ENCODE measurements at regions not wholly inside any gene's neighbourhood (a gene's known extent, or its start where the extent isn't known, plus 50 kb on each side); places are given as distances from the start of the nearest gene placed in this dataset.

DNA sequence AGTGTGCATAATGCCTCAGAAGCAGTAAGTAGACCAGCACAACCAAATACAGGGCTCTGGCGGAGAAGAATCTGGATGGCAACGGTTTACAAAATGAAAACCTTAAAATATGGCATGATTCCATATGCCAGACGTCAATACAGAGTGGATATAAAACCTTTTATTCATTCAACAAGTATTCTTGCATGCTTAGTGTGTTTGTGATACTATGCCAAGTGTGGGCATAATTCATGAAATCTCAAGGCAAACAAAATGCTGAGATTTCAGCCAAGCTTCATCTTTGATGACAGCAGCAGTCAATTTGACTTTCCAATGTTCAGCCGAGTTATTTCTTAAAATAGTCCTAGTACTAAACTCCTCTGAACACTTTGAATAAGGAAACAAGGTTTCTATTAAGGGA, 119.4 kb downstream of the CD24 start:
- in situ Hi-C loops (cut with HindIII; ENCODE audit: low sequenced_read_pairs), result no loop called here

DNA sequence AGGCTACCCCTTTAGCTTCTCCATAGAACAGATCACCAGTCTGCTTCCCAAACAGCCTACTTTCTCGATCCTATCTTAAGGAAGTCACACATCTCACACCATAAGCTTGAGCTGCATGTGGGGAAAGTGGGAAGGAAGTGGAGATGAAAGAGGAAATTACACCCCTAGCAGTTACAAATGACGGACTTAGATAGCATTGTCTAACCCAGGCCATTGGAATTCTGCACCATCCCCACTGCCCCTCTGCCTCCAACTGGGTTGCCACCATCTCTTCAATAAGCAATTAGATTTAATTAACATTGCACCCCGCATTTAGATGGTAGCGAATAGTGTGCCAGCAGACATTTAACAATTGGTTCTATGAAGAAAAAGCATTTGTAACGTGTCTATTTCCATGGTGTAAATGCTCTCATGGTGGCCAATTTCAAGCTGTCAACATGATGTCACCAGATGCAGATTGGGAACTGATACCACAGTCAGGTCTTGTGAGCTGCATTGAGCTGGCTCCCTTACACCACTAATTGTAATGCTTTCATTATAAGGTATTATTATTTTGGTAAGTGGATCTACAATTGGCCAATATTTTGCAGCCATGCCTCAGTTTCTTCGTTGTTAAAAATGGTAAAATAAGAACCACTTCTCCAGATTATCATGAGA, 124.7 kb downstream of the CD24 start:
- in situ Hi-C loops (cut with HindIII; ENCODE audit: low sequenced_read_pairs), result no loop called here

DNA sequence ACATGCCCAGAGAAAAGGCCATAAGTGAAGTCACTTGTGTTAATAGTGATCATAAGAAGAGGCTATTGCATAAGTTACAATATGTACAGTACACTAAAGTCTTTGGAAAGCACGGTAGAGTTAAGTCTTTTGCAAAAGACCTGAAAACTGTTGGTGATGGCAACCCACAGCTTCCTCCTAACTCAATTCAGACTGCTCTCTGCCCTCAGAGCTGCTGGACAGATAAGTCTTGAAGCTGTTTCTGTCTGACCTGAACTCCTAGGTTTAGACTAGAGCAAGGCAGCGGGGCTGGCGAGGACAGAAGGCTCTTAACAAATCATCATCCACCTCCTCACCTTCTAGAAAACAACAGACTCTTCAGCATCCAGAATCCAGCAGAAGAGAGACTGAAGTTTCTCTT, 125.4 kb downstream of the CD24 start:
- in situ Hi-C loops (cut with HindIII; ENCODE audit: low sequenced_read_pairs), result no loop called here

DNA sequence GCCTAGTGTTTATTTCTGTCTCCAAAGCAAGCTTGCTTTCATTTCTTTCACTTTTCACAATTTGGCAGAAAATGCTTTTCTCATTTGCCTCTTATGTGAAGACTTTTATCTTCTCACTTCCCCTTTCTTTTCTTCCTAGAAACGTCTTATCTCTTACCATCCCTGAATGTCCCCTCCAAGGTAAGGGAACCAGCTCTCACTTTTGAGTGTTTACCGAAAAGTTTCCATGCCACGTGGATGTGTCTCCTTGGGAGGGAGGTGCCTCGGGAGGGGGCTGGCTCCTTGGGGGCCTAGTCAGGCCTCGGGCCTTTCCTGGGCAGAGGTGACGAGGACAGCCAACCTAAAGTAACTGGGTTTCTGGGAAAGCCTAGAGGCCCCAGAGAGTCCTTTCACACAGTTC, 127.4 kb downstream of the CD24 start:
- in situ Hi-C loops (cut with HindIII; ENCODE audit: low sequenced_read_pairs), result no loop called here

DNA sequence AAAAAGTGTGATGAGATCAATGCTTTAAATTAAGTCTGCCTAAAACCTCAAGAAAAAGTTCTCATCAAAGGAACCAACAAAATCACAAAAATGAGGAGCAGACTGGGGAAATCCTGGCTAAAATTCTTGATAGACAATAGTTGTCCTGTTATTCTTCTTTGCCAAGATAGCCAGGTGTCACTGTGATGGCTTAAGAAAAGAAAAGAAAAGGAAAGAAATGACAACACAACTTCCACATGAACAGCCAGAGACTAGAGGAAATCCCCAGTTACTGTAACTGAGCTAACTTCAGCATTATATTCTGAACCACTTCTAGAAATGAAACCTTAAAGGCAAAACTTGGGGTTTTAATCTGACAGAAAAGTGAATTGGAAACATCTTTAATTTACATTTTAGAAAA, 129.6 kb downstream of the CD24 start:
- in situ Hi-C loops (cut with HindIII; ENCODE audit: low sequenced_read_pairs), result no loop called here

DNA sequence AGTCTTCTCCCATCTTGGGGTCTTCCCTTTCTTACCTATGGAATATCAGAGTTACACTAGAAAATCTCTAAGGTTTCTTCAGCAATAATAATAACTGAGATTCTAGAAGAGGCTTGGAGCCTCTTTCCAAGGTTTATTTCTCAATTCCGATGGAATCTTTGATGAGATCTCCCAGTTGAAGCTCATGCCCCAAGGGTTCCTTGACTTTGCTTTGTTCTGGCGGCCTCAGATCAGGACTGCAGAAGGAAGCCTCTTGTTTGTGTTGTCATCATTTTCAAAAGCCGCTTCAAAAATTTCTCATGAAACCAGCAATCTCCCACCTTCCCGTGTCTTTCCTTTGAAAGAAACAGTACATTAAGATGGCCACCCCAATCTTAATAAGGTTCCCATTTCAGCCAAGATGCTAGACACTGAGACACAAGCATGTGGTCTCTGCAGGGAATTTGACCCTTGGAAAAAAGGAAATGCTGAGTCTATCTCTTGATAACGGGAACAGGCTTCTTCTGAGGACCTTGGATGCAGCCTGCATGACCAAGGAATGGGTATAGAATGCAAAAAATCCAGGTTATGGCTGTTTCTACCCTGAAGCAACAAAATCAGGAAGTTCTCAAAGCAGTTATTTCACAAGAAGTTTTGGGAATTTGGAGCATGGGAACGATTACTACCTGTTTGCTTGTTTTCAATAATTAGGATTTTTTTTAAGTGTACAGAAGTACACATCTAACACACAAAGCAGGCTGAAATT, 141.6 kb downstream of the CD24 start:
- in situ Hi-C loops (cut with HindIII; ENCODE audit: low sequenced_read_pairs), result no loop called here

DNA sequence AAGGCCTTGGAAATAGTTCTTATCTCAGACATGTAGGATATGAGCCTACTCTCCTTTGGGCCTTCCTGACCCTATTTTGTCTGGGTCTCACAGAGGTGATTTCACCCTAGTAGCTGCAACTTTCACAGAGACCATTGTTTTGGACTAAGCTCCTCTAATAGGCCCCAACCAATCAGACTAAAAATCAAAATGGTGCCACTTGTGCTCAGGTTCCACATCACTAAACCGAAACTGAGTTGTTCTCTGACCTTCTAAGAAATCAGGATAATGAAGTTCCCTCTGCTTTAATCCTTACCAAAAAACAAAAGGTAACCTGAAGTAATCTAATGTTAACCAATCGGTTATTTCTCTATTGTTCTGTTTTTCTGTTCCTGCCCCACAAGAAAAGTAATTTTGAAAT, 143.6 kb downstream of the CD24 start:
- in situ Hi-C loops (cut with HindIII; ENCODE audit: low sequenced_read_pairs), result no loop called here

DNA sequence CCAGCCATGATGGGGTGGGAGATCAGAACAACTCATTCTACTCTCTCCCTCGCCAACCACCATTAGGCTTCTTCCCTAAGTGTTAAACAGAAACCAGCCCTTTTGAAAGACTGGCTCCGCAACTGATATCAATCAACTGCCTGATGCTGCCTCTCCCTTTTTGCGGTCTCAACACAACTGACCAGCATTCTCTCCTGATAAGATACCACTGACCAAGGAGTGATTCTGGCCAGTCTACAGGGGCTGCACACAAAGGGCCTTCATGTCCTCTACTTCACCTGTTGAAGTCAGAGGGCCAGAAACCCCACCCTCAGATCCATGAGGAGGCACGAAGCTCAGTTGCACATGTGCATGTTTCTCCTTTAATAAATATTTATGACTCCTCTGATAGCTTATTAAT, 145.1 kb downstream of the CD24 start:
- in situ Hi-C loops (cut with HindIII; ENCODE audit: low sequenced_read_pairs), result no loop called here

DNA sequence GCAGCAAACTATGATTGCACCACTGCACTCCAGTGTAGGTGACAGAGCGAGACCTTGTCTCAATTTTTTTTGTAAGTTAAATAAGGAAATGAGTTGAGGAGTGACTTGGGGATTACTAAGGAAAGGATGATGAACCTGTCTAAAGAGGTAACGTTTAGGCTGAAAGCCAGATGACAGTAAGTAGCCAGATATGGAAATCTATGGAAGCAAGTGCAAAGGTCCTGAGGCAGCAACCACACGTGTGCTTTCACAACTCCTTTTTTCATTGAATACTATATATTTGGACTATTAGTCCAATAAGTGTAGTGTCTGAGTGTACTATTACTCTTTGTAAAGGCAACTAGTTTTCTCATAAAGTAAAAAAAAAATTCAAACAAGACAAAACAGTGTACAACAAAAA, 147.4 kb downstream of the CD24 start:
- in situ Hi-C loops (cut with HindIII; ENCODE audit: low sequenced_read_pairs), result no loop called here

DNA sequence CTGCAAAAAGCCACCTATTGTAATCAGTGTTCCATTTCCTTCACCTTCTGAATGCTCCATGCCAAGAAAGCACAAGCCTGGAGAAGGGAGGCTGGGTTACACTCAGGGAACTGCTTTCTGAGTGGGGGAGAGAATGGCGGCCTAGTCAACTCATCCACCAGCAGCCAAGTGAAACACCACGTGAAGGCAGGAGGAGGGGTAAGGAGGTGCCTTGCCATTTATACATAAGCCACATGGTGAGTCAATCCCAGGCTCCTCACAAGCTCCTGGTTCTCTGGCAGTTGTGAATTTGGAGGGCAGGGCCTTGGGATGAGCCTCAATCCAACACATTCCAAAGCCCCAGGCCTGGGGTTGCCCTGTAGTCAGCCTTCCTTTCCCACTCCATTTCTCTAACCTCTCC, 149.4 kb downstream of the CD24 start:
- in situ Hi-C loops (cut with HindIII; ENCODE audit: low sequenced_read_pairs), result no loop called here

DNA sequence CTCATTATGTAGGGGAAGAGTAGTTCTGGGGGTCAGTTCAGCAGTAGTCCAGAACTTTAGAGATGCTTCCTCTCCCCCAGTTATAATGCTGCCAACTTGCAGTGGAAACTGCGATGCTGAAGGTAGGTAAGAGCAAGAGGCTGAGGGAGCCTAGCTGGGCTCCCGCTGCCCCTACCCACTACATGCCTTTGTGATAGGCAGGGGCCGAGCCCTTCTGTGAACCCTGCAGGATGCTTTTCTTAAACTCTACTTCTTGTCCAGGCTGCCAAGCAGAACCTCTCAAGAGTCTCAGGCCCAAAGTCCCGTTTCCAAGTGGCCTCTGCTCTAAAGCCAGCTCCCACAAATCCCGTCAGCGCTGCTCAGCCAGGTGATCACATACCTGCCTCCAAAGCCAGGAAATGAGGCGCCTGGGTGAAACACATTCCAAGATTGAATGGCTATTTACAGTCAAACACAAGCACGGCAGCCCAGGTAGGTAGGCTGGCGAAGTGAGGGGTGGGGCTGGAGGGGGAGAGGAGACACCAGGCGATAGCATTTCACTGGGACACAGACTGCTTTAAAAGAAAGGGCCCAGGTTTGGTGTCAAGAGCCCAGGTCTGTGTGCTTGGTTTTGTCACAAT, 150.7 kb downstream of the CD24 start:
- in situ Hi-C loops (cut with HindIII; ENCODE audit: low sequenced_read_pairs), result no loop called here

DNA sequence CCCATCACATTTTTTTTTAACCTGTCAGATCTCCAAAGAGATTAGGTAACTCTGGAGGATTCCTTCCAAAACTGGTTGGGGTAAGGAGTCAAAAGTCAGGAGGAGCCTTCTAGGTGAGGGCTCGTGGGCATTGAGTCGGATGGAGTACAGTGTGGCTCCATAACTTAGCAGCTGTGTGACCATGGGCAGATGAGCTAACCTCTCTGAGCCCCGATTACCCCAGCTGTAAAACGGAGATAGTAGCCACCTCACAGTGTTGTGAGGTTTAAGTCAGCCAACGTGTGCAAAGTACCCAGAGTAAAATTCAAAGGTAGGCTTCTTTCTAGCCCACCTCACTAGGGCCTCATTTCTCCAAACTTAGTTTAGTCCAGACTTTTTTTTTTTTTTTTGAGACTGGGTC, 151.5 kb downstream of the CD24 start:
- in situ Hi-C loops (cut with HindIII; ENCODE audit: low sequenced_read_pairs), result no loop called here

DNA sequence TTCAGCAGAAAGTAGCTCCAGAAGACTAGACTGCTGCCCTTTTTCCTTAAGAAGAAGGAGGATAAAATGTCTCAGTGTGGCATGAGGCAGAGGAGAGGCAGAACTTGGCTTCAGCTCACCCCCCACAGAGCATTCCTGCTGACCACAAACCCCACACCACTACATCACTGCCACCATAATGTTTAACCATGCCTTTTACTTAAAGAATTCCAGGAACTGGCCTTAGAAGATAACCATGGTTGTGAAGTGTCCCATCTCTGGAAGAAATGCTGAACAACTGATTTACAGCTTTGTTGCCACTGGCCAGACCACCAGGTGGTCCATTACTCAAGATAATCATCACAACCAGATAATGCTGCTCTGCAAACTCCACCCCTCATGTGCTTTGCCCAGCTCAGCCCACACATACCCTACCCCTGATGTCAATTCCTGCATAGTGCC, 154.1 kb downstream of the CD24 start:
- in situ Hi-C loops (cut with HindIII; ENCODE audit: low sequenced_read_pairs), result no loop called here

DNA sequence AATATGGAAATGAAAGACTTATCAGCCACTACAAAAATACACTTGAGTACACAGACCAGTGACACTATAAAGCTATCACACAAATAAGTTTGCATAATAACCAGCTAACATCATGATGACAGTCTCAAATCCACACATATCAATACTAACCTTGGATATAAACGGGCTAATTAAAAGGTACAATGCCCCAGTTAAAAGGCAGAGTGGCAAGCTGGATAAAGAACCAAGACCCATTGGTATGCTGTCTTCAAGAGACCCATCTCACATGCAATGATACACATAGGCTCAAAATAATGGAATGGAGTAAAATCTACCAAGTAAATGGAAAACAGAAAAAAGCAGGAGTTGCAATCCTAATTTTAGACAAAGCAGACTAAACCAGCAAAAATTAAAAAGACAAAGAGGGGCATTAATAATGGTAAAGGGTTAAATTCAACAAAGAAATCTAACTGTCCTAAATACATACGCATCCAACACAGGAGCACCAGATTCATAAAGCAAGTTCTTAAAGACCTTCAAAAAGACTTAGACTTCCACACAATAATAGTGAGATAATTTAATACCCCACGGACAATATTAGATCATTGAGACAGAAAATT, 163.3 kb downstream of the CD24 start:
- in situ Hi-C loops (cut with HindIII; ENCODE audit: low sequenced_read_pairs), result no loop called here

DNA sequence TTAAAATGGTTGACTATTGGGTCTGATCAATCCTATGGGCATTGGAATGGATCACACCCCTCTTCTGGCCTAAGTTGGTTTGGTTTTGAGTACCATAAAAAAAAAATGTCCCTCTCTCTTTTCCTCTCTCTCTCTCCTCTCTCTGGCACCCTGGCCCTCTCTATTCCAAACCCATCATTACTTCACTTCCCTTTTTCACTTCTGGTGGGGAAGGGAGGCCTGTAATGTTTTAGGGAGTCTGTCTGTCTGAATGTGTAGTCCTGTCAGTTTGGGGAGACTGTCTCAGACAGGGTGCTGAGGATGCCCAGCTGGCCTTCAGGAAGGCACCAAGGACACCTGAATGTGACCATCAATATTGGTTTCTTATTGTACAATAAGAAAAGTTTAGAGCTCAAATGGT, 165.8 kb downstream of the CD24 start:
- in situ Hi-C loops (cut with HindIII; ENCODE audit: low sequenced_read_pairs), result loop anchor here (10.0 kb wide), 1 partner anchor 126 kb away; no protein-coding TSS in a partner anchor

DNA sequence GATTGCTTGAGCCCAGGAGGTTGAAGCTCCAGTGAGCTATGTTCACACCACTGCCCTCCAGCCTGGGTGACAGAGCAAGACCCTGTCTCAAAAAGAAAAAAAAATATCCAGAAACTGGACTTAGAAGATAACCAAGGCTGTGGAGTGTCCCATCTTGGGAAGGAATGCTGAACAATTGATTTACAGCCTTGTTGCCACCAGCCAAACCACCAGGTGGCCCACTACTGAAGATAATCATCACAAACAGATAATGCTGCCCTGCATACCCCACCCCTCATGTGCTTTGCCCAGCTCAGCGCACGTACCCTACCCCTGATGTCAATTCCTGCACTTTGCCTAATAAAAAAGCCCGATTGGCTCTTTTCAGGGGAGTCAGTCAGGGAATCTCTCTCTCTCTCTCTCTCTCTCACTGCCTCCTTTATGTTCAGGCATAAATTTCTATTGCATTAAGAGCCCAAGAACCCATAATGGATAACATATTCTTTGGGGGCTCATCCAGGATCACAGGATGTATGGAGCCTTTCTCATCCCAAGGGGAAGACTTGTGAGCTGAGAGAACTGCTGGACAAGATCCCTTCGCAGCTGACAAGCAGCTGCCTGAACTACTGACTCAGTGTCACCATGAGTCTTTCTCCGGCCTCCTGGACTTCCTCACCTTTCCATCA, 166.4 kb downstream of the CD24 start:
- in situ Hi-C loops (cut with HindIII; ENCODE audit: low sequenced_read_pairs), result loop anchor here (10.0 kb wide), 1 partner anchor 127 kb away; no protein-coding TSS in a partner anchor

DNA sequence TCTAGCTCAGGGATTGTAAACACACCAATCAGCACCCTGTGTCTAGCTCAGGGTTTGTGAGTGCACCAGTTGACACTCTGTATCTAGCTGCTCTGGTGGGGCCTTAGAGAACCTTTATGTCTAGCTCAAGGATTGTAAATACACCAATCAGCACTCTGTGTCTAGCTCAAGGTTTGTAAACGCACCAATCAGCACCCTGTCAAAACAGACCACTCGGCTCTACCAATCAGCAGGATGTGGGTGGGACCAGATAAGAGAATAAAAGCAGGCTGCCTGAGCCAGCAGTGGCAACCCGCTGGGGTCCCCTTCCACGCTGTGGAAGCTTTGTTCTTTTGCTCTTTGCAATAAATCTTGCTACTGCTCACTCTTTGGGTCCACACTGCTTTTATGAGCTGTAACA, 168.3 kb downstream of the CD24 start:
- in situ Hi-C loops (cut with HindIII; ENCODE audit: low sequenced_read_pairs), result loop anchor here (10.0 kb wide), 1 partner anchor 129 kb away; no protein-coding TSS in a partner anchor

DNA sequence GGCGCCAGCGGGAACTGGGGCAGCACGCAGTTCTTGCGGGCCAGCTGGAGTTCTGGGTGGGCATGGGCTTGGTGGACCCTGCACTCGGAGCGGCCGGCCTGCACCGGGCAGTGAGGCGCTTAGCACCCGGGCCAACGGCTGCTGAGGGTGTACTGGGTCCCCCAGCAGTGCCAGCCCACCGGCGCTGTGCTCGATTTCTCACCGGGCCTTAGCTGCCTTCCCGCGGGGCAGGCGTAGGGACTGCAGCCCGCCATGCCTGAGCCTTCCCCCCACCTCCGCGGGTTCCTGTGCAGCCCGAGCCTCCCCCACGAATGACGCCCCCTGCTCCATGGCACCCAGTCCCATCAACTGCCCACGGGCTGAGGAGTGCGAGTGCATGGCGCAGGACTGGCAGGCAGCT, 168.8 kb downstream of the CD24 start:
- in situ Hi-C loops (cut with HindIII; ENCODE audit: low sequenced_read_pairs), result loop anchor here (10.0 kb wide), 1 partner anchor 129 kb away; no protein-coding TSS in a partner anchor

DNA sequence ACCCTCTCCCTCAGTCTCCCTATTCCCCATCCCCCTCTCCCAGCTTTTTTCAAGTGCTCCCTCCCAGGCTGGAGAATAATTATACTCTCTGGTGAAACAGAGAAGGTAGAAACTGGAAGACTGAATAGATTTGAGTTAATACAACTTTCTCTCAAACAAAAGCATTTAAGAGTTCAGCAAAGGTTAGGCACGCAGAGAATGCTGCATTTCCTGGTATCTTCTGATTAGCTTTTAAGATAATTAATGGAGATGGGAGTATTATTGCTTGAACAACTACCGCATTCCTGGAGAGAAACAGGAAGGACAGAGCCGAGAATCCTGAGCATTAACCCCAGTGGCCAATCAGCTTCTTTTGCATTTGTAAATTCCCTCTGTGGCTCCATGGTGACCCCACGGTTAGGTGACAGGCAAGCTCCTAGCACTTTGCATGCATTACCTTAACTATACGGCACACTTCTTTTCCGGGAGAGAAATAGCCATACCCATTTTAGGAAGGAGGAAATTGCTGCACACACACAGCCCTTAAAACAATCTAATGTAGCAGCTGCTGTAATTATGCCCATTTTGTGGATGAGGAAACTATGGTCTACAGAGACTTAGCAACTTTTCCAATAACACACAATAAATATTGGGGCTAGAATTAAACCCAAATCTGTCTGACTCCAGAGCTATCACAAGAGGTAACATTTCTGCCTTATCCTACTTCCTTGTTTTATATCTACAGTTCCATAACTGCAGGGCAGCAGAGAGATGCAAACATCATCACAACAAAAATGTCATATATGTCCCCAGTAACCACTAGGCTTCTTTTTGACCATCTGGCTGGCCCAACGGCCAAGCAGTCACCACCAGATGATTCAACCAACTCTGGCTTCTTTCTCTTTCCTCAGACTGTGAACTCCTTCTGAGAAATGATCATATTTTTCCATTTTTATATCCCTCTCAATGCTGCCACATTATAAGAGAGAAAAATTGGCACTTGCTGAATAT, 169.9 kb downstream of the CD24 start:
- in situ Hi-C loops (cut with HindIII; ENCODE audit: low sequenced_read_pairs), result loop anchor here (10.0 kb wide), 1 partner anchor 130 kb away; no protein-coding TSS in a partner anchor

DNA sequence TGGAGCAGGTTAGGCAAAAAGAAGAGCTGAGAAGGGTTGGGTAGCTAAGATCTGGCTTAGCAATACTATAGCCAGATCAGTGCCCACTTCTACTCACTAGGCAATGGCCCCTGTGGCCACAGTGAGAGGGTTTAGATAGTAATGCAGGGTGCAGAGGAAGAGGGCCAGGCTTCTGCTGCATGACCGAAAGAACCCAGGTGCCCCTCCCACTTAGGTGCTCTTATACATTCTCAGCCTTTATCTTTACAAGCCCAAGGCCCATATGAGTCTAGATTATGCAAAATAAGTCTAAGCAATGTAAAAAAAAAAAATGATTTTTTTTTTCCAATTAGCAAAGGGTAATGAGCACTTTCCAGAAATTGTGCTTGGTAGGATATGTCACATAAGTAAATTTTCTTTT, 171.3 kb downstream of the CD24 start:
- in situ Hi-C loops (cut with HindIII; ENCODE audit: low sequenced_read_pairs), result loop anchor here (10.0 kb wide), 1 partner anchor 132 kb away; no protein-coding TSS in a partner anchor

All from DLD1 (cell line).